Upper lobe of left lung (tissue), 4 donors: ENCODE measurements at regions not wholly inside any gene's neighbourhood (a gene's known extent, or its start where the extent isn't known, plus 50 kb on each side); places are given as distances from the start of the nearest gene placed in this dataset.

ENCODE experiments used
- CTCF ChIP-seq, 6 experiments: fragments of 450-650 bp in 4 of 6; fragments of 200-600 bp in 2 of 6; sonication (generic) in 2 of 6; IDR thresholded peaks; one replicate each; pipeline ENCODE4 v1.5.1; 2016 to 2019; ENCODE audit warnings: antibody characterized with exemption in 6 of 6
- POLR2A ChIP-seq, 4 donors: fragments of 450-650 bp; IDR thresholded peaks; one replicate each; pipeline ENCODE4 v1.5.1; 2016 to 2017; ENCODE audit warnings: antibody characterized with exemption in 4 of 4, mild to moderate bottlenecking in 2 of 4
- POLR2AphosphoS5 ChIP-seq, 2 donors: sonication (generic); formaldehyde crosslinking; IDR thresholded peaks; one replicate each; pipeline ENCODE4 v1.5.1; 2017; ENCODE audit warnings: antibody characterized with exemption in 2 of 2

- no peak for TF ChIP-seq POLR2A (IDR thresholded peaks at IDR 0.05)
- TF ChIP-seq CTCF (IDR thresholded peaks at IDR 0.05), result no peak
- TF ChIP-seq POLR2AphosphoS5 (IDR thresholded peaks at IDR 0.05), result no peak
Observed at GRCh38 chr18:6652098-6652497, 77.4 kb upstream of the ARHGAP28 start.
